Uterus (tissue), 3 donors: ENCODE measurements at regions not wholly inside any gene's neighbourhood (a gene's known extent, or its start where the extent isn't known, plus 50 kb on each side); places are given as distances from the start of the nearest gene placed in this dataset.
"Not testable (repeated sequence)": the region's sequence is repeated elsewhere in the genome, so short reads cannot be mapped to it uniquely, and the experiment has no call there.

Experiments used
- DNase-seq, 2 donors: peaks; one replicate each; pipeline ENCODE4 v3.0.0-alpha.2; 2019 to 2020
- H3K27ac ChIP-seq, 2 donors: fragments of 200-600 bp; sonication (generic); 1 replicate in 1 of 2; 2 replicates in 1 of 2; pipeline ENCODE4 v1.5.1; 2016 to 2018
- H3K27me3 ChIP-seq, 2 donors: fragments of 200-600 bp; sonication (generic); one replicate each; pipeline ENCODE4 v1.5.1; 2018 to 2019; ENCODE audit warnings: control low read depth in 1 of 2
- H3K36me3 ChIP-seq, 2 donors: fragments of 200-600 bp; sonication (generic); one replicate each; pipeline ENCODE4 v1.5.1; 2019; ENCODE audit warnings: control low read depth in 1 of 2
- H3K4me1 ChIP-seq, 2 donors: fragments of 200-600 bp; sonication (generic); one replicate each; pipeline ENCODE4 v1.5.1; 2018 to 2019; ENCODE audit warnings: control low read depth in 1 of 2
- H3K4me3 ChIP-seq, 2 donors: fragments of 200-600 bp; sonication (generic); 1 replicate in 1 of 2; 2 replicates in 1 of 2; pipeline ENCODE4 v1.5.1; 2018 to 2019; ENCODE audit warnings: mild to moderate bottlenecking in 1 of 2
- H3K9me3 ChIP-seq, 2 donors: fragments of 200-600 bp; sonication (generic); one replicate each; pipeline ENCODE4 v1.5.1; 2019; ENCODE audit warnings: control low read depth in 1 of 2
- POLR2A ChIP-seq, 2 donors: fragments of 450-650 bp; IDR thresholded peaks; one replicate each; pipeline ENCODE4 v1.6.1; 2016; ENCODE audit warnings: antibody characterized with exemption in 2 of 2, mild to moderate bottlenecking in 1 of 2, moderate library complexity in 1 of 2
- intact Hi-C: fragments of 100-400 bp; cut with DNase I; formaldehyde crosslinking; loops from one replicate; pipeline ENCODE4 v1.15.1; 2023; ENCODE audit warnings: low total_unique reads
- TF ChIP-seq, protein P1 (sequence below), 4 experiments: fragments of 200-600 bp in 2 of 4; fragments of 450-650 bp in 2 of 4; sonication (generic) in 2 of 4; IDR thresholded peaks; one replicate each; pipeline ENCODE4 v1.5.1; 2016 to 2019; ENCODE audit warnings: antibody characterized with exemption in 4 of 4, mild to moderate bottlenecking in 2 of 4, moderate library complexity in 1 of 4
- donor health status: DM: yes; HTN: yes; CAD: no.

DNA sequence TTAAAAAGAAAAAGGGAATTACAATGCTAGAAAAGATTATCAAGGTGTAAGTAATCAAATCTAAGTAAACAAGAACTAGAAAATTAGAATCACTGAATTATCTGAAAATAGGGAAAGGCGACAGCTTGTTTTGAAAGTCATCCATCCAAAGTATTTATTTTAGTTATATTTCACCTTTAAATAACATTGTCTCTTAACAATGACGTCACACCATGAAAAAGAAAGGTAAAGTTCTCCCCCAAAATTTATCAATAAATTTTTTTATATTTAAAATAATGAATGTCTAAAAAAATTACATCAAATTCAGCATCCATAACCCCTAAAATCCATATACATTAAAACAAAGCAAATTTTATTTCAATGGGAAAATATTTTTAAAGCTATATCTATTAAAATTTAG is 223.2 kb downstream of the RERGL start:
- Histone ChIP-seq H3K9me3 (no peaks in the 10 kb centered on the region), H3K36me3 (no peaks in the 10 kb centered on the region), H3K4me3 (no peak overlapping the region), H3K27ac (no peak overlapping the region), H3K4me1 (no peaks in the 10 kb centered on the region), H3K27me3 (no peaks in the 10 kb centered on the region)
- TF ChIP-seq, protein P1, sequence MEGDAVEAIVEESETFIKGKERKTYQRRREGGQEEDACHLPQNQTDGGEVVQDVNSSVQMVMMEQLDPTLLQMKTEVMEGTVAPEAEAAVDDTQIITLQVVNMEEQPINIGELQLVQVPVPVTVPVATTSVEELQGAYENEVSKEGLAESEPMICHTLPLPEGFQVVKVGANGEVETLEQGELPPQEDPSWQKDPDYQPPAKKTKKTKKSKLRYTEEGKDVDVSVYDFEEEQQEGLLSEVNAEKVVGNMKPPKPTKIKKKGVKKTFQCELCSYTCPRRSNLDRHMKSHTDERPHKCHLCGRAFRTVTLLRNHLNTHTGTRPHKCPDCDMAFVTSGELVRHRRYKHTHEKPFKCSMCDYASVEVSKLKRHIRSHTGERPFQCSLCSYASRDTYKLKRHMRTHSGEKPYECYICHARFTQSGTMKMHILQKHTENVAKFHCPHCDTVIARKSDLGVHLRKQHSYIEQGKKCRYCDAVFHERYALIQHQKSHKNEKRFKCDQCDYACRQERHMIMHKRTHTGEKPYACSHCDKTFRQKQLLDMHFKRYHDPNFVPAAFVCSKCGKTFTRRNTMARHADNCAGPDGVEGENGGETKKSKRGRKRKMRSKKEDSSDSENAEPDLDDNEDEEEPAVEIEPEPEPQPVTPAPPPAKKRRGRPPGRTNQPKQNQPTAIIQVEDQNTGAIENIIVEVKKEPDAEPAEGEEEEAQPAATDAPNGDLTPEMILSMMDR (IDR thresholded peaks at IDR 0.05) = no peak
- TF ChIP-seq POLR2A (IDR thresholded peaks at IDR 0.05) = no peak
- intact Hi-C loops = no loop called here
- no peak for DNase-seq

GRCh38 chr12:17855548-17855947 is 234.4 kb downstream of the RERGL start:
- H3K4me1 ChIP-seq, H3K27me3 ChIP-seq, H3K36me3 ChIP-seq, DNase-seq, intact Hi-C loops, H3K9me3 ChIP-seq, H3K27ac ChIP-seq, H3K4me3 ChIP-seq: not testable (repeated sequence)

GRCh38 chr12:17853054-17853453 is 236.9 kb downstream of the RERGL start:
- no peaks in the 10 kb centered on the region for H3K36me3 ChIP-seq
- intact Hi-C loops = no loop called here
- no peaks in the 10 kb centered on the region for H3K4me1 ChIP-seq
- no peaks in the 10 kb centered on the region for H3K9me3 ChIP-seq
- no peak for TF ChIP-seq POLR2A (IDR thresholded peaks at IDR 0.05)
- TF ChIP-seq, protein P1 (IDR thresholded peaks at IDR 0.05) = no peak
- no peaks in the 10 kb centered on the region for H3K27me3 ChIP-seq
- H3K27ac ChIP-seq = no peak overlapping the region
- no peak for DNase-seq
- no peak overlapping the region for H3K4me3 ChIP-seq

DNA sequence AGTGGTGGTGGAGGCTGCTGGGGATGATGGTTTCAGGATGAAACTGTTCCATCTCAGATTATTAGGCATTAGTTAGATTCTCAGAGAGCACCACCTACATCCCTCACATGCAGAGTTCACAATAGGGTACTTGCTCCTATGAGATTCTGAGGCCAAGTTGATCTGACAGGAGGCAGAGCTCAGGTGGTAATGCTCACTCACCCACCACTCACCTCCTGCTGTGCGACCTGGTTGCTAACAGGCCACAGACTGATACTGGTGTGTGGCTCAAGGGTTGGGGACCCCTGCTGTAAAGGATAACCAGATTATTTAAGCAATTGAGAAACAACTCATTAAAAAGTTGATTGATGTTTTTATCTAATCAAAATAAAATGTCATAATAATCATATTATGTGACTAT is 248.5 kb downstream of the RERGL start:
- no peaks in the 10 kb centered on the region for H3K27me3 ChIP-seq

DNA sequence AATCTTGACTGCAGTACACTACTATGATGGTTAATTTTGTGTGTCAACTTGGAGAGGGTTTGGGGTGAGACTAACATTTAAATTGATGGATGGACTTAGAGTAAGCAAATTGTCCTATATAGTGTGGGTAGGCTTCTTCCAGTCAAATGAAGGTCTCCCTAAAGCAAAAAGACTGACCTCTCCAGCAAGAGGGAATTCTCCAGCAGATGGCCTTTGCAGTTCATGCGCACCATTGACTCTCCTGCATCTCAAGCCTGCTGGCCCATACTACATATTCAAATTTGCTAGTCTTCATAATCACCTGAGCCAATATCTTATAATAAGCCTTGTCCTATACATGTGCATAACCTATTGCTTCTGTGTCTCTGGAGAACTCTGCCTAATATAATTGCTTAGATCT is 260.2 kb downstream of the RERGL start:
- no peaks in the 10 kb centered on the region for H3K4me1 ChIP-seq
- intact Hi-C loops = no loop called here
- H3K27ac ChIP-seq = no peak overlapping the region
- H3K4me3 ChIP-seq = no peak overlapping the region
- no peaks in the 10 kb centered on the region for H3K36me3 ChIP-seq
- no peak for DNase-seq
- TF ChIP-seq, protein P1 (IDR thresholded peaks at IDR 0.05) = no peak
- no peak for TF ChIP-seq POLR2A (IDR thresholded peaks at IDR 0.05)
- H3K9me3 ChIP-seq = no peaks in the 10 kb centered on the region
- no peaks in the 10 kb centered on the region for H3K27me3 ChIP-seq

More for the DNA sequence above, 248.5 kb downstream of the RERGL start:
- DNase-seq = no peak
- H3K9me3 ChIP-seq = no peaks in the 10 kb centered on the region
- TF ChIP-seq, protein P1 (IDR thresholded peaks at IDR 0.05) = no peak
- no peak for TF ChIP-seq POLR2A (IDR thresholded peaks at IDR 0.05)
- intact Hi-C loops = no loop called here
- no peaks in the 10 kb centered on the region for H3K4me1 ChIP-seq
- no peaks in the 10 kb centered on the region for H3K36me3 ChIP-seq
- no peak overlapping the region for H3K4me3 ChIP-seq
- H3K27ac ChIP-seq = no peak overlapping the region

- H3K4me1 ChIP-seq = no peaks in the 10 kb centered on the region
- H3K4me3 ChIP-seq = no peak overlapping the region
- no peaks in the 10 kb centered on the region for H3K9me3 ChIP-seq
- no peak for TF ChIP-seq POLR2A (IDR thresholded peaks at IDR 0.05)
- TF ChIP-seq, protein P1 (IDR thresholded peaks at IDR 0.05) = no peak
- H3K27ac ChIP-seq = no peak overlapping the region
- no peaks in the 10 kb centered on the region for H3K27me3 ChIP-seq
- DNase-seq = no peak
- H3K36me3 ChIP-seq = no peaks in the 10 kb centered on the region
- intact Hi-C loops = no loop called here
Measured at GRCh38 chr12:17818931-17819330, 271.1 kb downstream of the RERGL start.
